GM19238 (cell line): ENCODE measurements at regions not wholly inside any gene's neighbourhood (a gene's known extent, or its start where the extent isn't known, plus 50 kb on each side); places are given as distances from the start of the nearest gene placed in this dataset.

ENCODE experiments used
- DNase-seq: peaks from one replicate; pipeline ENCODE4 v3.0.0; 2011; ENCODE audit warnings: low spot score; ENCODE audit not compliant: insufficient read length

- no peak for DNase-seq
Measured at GRCh38 chr10:128280271-128280670, 154.0 kb upstream of the MKI67 start.

GRCh38 chr10:128281343-128281742, 155.1 kb upstream of the MKI67 start:
- DNase-seq, result no peak

GRCh38 chr10:128281861-128282260, 155.6 kb upstream of the MKI67 start:
- DNase-seq, result no peak

GRCh38 chr10:128286141-128286761, 160.0 kb upstream of the MKI67 start:
- no peak for DNase-seq

- DNase-seq, result no peak
Measured at GRCh38 chr10:128286762-128287500, 160.7 kb upstream of the MKI67 start.

DNA sequence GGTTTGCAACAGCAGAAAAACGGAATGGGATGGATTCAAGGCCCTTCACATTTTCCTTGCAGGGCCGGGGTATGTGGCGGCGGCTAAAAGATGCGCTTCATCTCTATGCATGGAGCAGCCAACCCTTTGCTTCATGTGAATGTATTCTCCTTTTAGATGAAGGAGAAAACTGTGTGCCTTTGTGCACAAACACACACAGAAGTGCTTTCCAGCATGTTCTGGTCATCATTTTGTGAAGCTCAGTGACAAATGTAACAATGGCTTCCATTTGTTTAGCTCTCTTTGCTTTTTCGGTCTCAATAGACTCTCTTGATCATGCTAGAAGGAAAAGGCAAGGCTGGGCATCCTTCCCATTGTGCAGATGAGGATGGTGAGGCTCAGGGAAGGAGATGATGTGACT, 161.7 kb upstream of the MKI67 start:
- no peak for DNase-seq

- no peak for DNase-seq
Measured at GRCh38 chr10:128289621-128290020, 163.4 kb upstream of the MKI67 start.

- no peak for DNase-seq
Measured at GRCh38 chr10:128295003-128295402, 168.8 kb upstream of the MKI67 start.

GRCh38 chr10:128296253-128297007, 170.2 kb upstream of the MKI67 start:
- no peak for DNase-seq

GRCh38 chr10:128297709-128298378, 171.6 kb upstream of the MKI67 start:
- DNase-seq, result no peak

DNA sequence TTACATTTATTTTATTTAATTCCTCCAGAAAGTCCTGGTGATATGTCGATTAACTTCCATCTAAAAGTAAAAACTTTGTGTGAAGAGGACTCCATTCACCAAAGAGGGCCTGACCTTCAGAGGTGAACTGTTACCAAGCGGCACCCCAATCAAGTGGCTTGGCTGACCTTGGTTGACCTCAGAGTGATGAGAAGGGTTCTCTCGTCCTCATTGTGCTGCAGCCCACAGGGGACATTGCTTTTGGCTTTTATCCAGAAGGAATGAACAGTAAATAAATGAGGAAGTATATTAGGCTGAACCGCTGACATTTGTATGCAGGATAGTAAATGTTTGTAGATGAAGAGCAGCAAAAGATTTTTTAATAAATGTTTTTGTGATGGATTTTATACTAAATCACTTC, 172.4 kb upstream of the MKI67 start:
- DNase-seq, result no peak

DNA sequence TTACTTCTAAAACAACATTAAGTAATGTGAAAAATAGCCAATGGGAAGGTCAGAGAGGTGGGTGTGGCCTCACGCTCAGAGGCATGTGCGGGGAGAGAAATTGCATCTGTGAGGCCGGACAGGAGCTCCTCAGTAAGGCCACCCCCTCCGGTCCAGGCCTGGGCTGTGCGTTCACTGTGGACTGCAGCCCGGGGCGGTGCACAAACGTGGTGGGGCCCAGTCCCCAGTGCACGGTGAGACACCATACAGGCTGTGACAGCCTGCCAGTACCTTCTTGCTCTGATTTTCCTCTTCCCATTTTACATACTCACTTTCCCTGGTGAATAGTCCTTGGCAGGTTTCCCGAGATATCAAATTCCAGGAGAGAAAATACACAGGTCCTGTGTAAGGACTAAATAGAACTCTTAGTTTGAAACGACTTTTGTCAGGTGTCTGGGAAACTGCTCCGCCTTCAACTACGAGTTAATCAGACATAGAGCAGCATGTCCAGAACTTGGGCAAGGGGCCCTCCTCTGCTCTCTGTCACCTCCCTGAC, 174.1 kb upstream of the MKI67 start:
- no peak for DNase-seq

DNA sequence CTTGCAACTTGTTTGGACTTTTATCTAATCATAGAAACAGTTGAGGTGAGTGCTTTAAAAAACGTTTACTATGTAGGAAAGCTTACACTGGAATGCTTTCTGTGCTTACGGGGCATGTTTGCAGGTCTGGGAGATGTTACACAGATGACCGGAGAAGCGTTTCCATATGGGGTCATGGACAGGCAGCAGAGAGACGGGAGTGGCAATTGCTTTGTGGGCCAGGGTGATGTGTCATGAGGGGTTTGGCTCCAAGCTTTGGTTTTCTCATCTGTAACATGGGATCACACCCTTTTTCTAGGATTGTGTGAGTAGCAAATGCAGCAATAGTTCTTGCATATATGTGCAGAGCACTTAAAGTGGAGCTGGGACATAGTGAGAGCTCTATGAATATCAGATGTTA, 174.8 kb upstream of the MKI67 start:
- DNase-seq, result no peak

DNA sequence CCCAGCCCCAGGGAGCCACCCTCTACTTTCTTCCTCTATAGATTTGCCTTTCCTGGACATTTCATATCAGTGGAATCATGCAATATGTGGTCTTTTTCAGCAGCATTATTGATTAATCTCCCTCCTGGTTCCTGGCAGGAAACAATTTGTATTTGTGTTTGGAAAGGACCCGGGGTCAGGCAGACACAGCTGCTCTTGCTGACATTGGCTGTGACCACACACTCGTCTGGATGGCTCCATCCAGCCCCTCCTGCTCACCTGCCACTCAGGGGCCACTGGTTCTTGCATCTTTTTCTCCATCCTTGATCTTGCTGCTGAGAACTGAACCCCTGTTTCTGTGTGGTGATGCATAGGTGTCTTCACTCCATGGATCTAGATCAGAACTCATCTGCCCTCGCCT, 176.6 kb upstream of the MKI67 start:
- no peak for DNase-seq

DNA sequence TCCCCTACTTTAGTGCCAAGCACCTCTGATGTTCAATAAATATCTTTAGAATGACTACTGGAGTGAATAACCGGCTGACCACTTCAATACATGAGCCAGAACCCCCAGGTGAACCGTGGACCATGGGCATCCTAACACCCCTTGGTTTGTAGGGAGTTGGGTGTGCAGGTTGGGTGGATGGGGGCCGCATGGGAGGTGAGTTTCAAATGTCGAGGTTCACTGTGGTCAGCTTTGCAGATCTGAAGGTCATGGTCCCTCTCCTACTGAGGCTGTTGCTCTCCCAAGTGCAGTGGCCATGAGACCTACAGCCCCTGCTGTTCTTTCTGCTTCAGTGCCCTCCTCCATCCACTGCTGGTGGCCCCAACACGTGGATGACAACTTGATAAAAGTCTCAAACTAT, 178.0 kb upstream of the MKI67 start:
- DNase-seq, result no peak

DNA sequence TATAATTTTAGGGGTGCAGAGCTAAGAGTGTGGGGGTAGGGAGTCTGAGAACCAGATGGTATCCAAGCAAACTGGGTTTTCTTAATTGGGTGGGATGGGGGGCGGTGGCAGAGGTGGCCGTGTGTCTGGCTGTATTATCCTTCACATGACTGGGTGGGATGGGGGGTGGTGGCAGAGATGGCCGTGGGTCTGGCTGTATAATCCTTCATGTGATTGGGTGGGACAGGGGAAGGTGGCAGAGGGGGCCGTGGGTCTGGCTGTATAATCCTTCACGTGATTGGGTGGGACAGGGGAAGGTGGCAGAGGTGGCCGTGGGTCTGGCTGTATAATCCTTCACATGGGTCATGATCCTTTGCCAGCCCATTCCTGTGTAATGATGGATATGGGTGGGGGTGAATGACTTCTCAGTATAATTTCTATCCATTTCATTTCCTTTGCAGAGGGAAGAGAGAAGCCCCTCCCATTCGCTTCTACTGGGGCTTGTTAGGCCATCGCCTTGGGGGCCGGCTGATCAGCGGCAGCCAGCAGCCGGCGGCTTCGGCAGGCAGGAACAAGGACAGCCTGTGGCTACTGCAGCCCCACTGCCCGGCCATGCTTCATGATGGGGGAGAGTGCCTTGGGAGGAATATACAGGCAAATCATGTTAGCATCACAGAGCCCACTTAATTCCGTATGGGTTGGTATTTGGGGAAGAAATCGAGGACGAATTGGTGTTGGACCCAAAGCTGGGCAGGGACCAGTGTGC, 179.6 kb upstream of the MKI67 start:
- no peak for DNase-seq

- DNase-seq, result no peak
Measured at GRCh38 chr10:128306535-128306934, 180.3 kb upstream of the MKI67 start.

DNA sequence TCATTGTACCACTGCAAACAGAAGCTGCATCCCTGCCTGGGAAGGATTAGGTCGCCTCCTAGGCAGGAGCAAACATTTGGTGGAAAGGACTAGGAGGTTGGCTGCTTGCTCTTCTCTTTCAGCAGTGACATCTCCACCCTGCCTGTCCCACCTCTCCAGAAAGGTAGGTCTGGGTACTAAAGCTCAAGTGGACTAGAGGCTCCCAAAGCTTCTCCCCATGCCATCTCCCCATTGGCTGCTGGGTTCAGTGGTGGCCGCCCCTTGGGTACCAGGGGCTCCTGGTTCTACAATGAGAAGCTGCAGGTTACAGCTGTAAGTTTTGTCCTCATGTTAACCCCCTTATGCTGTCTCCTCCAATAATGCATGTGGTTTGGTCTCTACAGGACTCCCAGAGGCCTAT, 180.7 kb upstream of the MKI67 start:
- no peak for DNase-seq

- no peak for DNase-seq
Measured at GRCh38 chr10:128307820-128308219, 181.6 kb upstream of the MKI67 start.

- DNase-seq, result no peak
Measured at GRCh38 chr10:128310971-128311658, 184.9 kb upstream of the MKI67 start.
